WTC11 (cell line): ENCODE measurements at regions not wholly inside any gene's neighbourhood (a gene's known extent, or its start where the extent isn't known, plus 50 kb on each side); places are given as distances from the start of the nearest gene placed in this dataset.

ENCODE experiments used
- ATF3 ChIP-seq: sonication (generic); formaldehyde crosslinking; conservative IDR thresholded peaks from 2 replicates; pipeline ENCODE4 v1.8.1; 2022; ENCODE audit warnings: mild to moderate bottlenecking, missing genetic modification reagents
- CTCF ChIP-seq: fragments of 200-600 bp; IDR thresholded peaks from 2 replicates; pipeline ENCODE4 v1.8.0; 2022; ENCODE audit warnings: antibody characterized with exemption
- E2F4 ChIP-seq: sonication (generic); formaldehyde crosslinking; IDR thresholded peaks from 2 replicates; pipeline ENCODE4 v1.8.1; 2022; ENCODE audit warnings: low read depth, mild to moderate bottlenecking, moderate library complexity, missing genetic modification reagents, borderline replicate concordance
- FOXJ3 ChIP-seq: sonication (generic); formaldehyde crosslinking; IDR thresholded peaks from 2 replicates; pipeline ENCODE4 v1.9.0; 2021; ENCODE audit warnings: missing genetic modification reagents, mild to moderate bottlenecking, borderline replicate concordance
- FOXK1 ChIP-seq: sonication (generic); formaldehyde crosslinking; IDR thresholded peaks from 2 replicates; pipeline ENCODE4 v1.8.0; 2022; ENCODE audit warnings: mild to moderate bottlenecking, moderate library complexity, missing genetic modification reagents
- GABPB1 ChIP-seq: sonication (generic); formaldehyde crosslinking; IDR thresholded peaks from 2 replicates; pipeline ENCODE4 v1.8.1; 2023; ENCODE audit warnings: mild to moderate bottlenecking, missing genetic modification reagents
- MAX ChIP-seq: sonication (generic); formaldehyde crosslinking; IDR thresholded peaks from 2 replicates; pipeline ENCODE4 v1.8.0; 2022; ENCODE audit warnings: mild to moderate bottlenecking, missing genetic modification reagents
- SMAD4 ChIP-seq: sonication (generic); formaldehyde crosslinking; IDR thresholded peaks from 2 replicates; pipeline ENCODE4 v1.8.0; 2022; ENCODE audit warnings: mild to moderate bottlenecking, missing genetic modification reagents
- STAT6 ChIP-seq: sonication (generic); formaldehyde crosslinking; conservative IDR thresholded peaks from 2 replicates; pipeline ENCODE4 v1.8.1; 2023; ENCODE audit warnings: mild to moderate bottlenecking, low read depth, missing genetic modification reagents, moderate library complexity
- TEAD1 ChIP-seq: sonication (generic); formaldehyde crosslinking; IDR thresholded peaks from 2 replicates; pipeline ENCODE4 v1.8.0; 2022; ENCODE audit warnings: mild to moderate bottlenecking, missing genetic modification reagents
- ZBTB43 ChIP-seq: sonication (generic); formaldehyde crosslinking; IDR thresholded peaks from 2 replicates; pipeline ENCODE4 v1.8.1; 2023; ENCODE audit warnings: mild to moderate bottlenecking, missing genetic modification reagents
- ZNF121 ChIP-seq: sonication (generic); formaldehyde crosslinking; IDR thresholded peaks from 2 replicates; pipeline ENCODE4 v1.8.0; 2023; ENCODE audit warnings: missing genetic modification reagents
- ZNF263 ChIP-seq: sonication (generic); formaldehyde crosslinking; IDR thresholded peaks from 2 replicates; pipeline ENCODE4 v1.8.1; 2022; ENCODE audit warnings: low read depth, mild to moderate bottlenecking, moderate library complexity, missing genetic modification reagents
- ZNF416 ChIP-seq: fragments of 250-450 bp; sonication (Bioruptor Pico); IDR thresholded peaks from 2 replicates; pipeline ENCODE4 v1.9.0; 2021; ENCODE audit warnings: mild to moderate bottlenecking, inconsistent platforms

GRCh38 chr9:135370411-135371375 is 108.9 kb upstream of the PPP1R26 start:
- TF ChIP-seq CTCF = no peak
- TF ChIP-seq TEAD1 = no peak
- no peak for TF ChIP-seq FOXJ3 (CRISPR knock-in tag)
- TF ChIP-seq SMAD4 (CRISPR knock-in tag) = no peak
- TF ChIP-seq ZBTB43 (CRISPR knock-in tag) = no peak
- no peak for TF ChIP-seq ZNF121 (CRISPR knock-in tag)
- no peak for TF ChIP-seq FOXK1
- TF ChIP-seq ZNF416 = no peak
- no peak for TF ChIP-seq ATF3 (CRISPR knock-in tag)
- no peak for TF ChIP-seq STAT6 (CRISPR knock-in tag)
- TF ChIP-seq ZNF263 (CRISPR knock-in tag) = no peak
- TF ChIP-seq E2F4 (CRISPR knock-in tag) = no peak
- no peak for TF ChIP-seq MAX (CRISPR knock-in tag)
- no peak for TF ChIP-seq GABPB1
